Testis (tissue), 2 donors: ENCODE measurements at regions not wholly inside any gene's neighbourhood (a gene's known extent, or its start where the extent isn't known, plus 50 kb on each side); places are given as distances from the start of the nearest gene placed in this dataset.

Experiments
- DNase-seq: peaks from one replicate; pipeline ENCODE4 v3.0.0-alpha.2; 2019
- H3K27ac ChIP-seq, 2 donors: fragments of 200-600 bp; sonication (generic); one replicate each; pipeline ENCODE4 v1.5.1; 2019
- H3K27me3 ChIP-seq: fragments of 200-600 bp; sonication (generic); one replicate; pipeline ENCODE4 v1.5.1; 2019
- H3K36me3 ChIP-seq: fragments of 200-600 bp; sonication (generic); one replicate; pipeline ENCODE4 v1.5.1; 2017; ENCODE audit warnings: low read depth; ENCODE audit errors: missing control alignments
- H3K4me1 ChIP-seq: fragments of 200-600 bp; sonication (generic); one replicate; pipeline ENCODE4 v1.5.1; 2019
- H3K4me3 ChIP-seq, 2 donors: fragments of 200-600 bp; sonication (generic); one replicate each; pipeline ENCODE4 v1.5.1; 2017 to 2019
- H3K9me3 ChIP-seq: fragments of 200-600 bp; sonication (generic); one replicate; pipeline ENCODE4 v1.5.1; 2017
- CTCF ChIP-seq, 3 experiments: fragments of 450-650 bp in 2 of 3; fragments of 200-600 bp in 1 of 3; sonication (generic) in 1 of 3; IDR thresholded peaks; one replicate each; pipeline ENCODE4 v1.5.1; 2016 to 2019; ENCODE audit warnings: antibody characterized with exemption in 3 of 3, mild to moderate bottlenecking in 2 of 3, moderate library complexity in 1 of 3
- POLR2A ChIP-seq: fragments of 450-650 bp; IDR thresholded peaks from one replicate; pipeline ENCODE4 v1.6.1; 2017; ENCODE audit warnings: antibody characterized with exemption, mild to moderate bottlenecking, moderate library complexity
- WGBS, 2 donors: methylation state at CpG; one replicate each; pipeline ENCODE4 v1.1.5; 2018; 5-methylcytosine and 5-hydroxymethylcytosine counted together
- intact Hi-C: fragments of 100-400 bp; cut with DNase I; formaldehyde crosslinking; loops from one replicate; pipeline ENCODE4 v1.15.1; 2023; ENCODE audit warnings: low total_unique reads

DNA sequence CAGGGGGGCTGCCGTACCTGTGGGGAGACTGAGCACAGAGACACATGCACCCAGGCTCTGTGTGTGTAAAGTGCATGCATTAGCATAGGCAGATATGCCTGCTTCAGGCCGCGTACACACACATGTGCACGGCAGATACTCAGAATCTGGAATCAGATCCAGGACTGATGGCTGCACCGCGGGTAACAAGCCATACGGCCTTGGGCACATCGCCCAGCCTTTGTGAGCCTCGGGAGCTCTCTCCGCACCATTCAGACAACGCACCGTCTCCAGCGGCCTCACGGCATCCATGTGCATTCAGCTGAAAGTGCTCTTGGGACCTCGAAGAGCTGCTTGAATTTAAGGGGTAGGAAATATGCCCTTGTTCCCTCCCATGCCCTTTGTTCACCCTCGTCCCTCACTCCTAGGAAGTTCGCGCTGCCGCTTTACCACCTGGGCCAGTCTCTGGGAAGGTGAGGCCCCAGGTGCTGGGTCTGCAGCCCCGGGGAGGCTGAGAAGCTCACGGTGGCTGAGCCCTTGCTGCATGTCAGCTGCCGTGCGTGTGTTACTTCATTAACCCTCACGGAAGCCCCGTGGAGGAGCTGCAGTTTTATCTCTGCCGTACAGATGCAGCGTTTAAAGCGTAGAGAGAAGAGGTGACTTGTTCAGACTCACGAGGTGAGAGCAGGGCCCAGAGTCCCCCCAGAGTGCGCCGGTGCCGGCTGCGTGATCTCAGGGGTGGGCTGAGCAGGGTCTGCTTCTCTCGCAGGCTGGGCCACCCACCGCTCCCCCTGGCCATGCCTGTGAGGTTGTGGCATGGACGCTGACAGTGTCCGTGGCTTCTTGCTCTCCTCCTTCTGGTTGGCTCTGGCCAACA is 377.7 kb upstream of the MYT1L start:
- Histone ChIP-seq H3K9me3 (no peaks in the 10 kb centered on the region), H3K36me3 (no peaks in the 10 kb centered on the region), H3K4me1 (peaks cover 10% of the 10 kb centered on the region), H3K4me3 (peak overlapping the region in 1 of 2 donors; percentile 1), H3K27me3 (no peaks in the 10 kb centered on the region), H3K27ac (no peak overlapping the region)
- TF ChIP-seq POLR2A (no peak), CTCF (IDR thresholded peaks at IDR 0.05) (no peak)
- WGBS, 2 donors, result 29 to 49% methylated on average over 17 to 37 of the region's 37 CpGs
- intact Hi-C loops, result no loop called here
- peak; percentile 57 for DNase-seq

DNA sequence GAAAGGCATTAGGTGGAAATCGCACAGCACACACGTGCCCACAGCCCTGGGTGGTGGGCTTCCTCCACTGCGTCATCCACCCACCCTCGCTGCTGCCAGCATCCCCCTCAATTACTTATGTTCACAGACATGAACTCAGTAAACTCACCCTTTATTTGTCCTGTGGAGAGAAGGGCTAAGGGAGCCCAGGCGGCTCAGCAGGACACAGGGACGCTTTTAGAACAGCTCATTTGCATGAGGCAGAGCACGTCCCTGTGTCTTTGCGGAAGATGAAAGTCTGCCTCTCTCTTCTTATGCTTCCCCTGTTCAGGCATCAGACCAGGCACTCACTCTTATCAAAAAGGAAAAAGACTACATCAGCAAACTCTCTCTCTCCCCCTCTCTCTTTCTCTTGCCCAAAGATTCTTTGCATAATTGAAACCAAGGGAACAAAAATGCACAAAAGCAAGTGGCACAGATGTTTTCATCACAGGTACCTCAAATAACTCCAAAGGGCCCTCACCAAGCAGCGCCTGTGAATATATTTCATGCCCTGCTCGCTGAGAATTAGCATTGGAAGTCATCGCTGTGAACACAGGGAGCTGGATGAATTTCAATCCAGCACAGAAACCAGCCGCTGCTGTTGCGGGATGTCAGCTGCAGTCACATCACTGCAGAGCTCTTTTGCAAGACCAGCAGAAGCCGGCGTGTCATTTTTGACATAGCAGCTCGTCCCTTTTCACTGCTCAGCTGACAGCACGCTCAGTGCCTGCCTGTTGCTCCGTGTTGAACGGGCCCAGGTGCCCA is 376.3 kb upstream of the MYT1L start:
- H3K27ac ChIP-seq, result no peak overlapping the region
- WGBS, 2 donors, result 75 to 84% methylated on average over 19 of the region's 19 CpGs
- no peaks in the 10 kb centered on the region for H3K36me3 ChIP-seq
- intact Hi-C loops, result no loop called here
- H3K4me1 ChIP-seq, result peaks cover 15% of the 10 kb centered on the region
- TF ChIP-seq CTCF (IDR thresholded peaks at IDR 0.05) (no peak), POLR2A (no peak)
- H3K27me3 ChIP-seq, result no peaks in the 10 kb centered on the region
- H3K4me3 ChIP-seq, result no peak overlapping the region
- no peak for DNase-seq
- no peaks in the 10 kb centered on the region for H3K9me3 ChIP-seq

- Histone ChIP-seq H3K36me3 (no peaks in the 10 kb centered on the region), H3K27ac (no peak overlapping the region), H3K4me3 (no peak overlapping the region), H3K9me3 (no peaks in the 10 kb centered on the region), H3K4me1 (peaks cover 15% of the 10 kb centered on the region), H3K27me3 (no peaks in the 10 kb centered on the region)
- WGBS, 2 donors, result 73% methylated on average over 6 to 10 of the region's 10 CpGs
- TF ChIP-seq POLR2A (no peak), CTCF (IDR thresholded peaks at IDR 0.05) (no peak)
- DNase-seq, result no peak
- intact Hi-C loops, result no loop called here
These were observed 375.2 kb upstream of the MYT1L start for GRCh38 chr2:2706306-2706705.

GRCh38 chr2:2705871-2706270 is 374.8 kb upstream of the MYT1L start:
- no peaks in the 10 kb centered on the region for H3K36me3 ChIP-seq
- H3K27me3 ChIP-seq, result no peaks in the 10 kb centered on the region
- peaks cover 15% of the 10 kb centered on the region for H3K4me1 ChIP-seq
- intact Hi-C loops, result no loop called here
- no peak for TF ChIP-seq CTCF (IDR thresholded peaks at IDR 0.05)
- no peak for TF ChIP-seq POLR2A
- no peaks in the 10 kb centered on the region for H3K9me3 ChIP-seq
- H3K27ac ChIP-seq, result no peak overlapping the region
- H3K4me3 ChIP-seq, result no peak overlapping the region
- DNase-seq, result no peak
- WGBS, 2 donors, result 85 to 88% methylated on average over 3 to 10 of the region's 10 CpGs
